IPS-NIHi11 (cell line): ENCODE measurements at regions not wholly inside any gene's neighbourhood (a gene's known extent, or its start where the extent isn't known, plus 50 kb on each side); places are given as distances from the start of the nearest gene placed in this dataset.

ENCODE experiments used
- DNase-seq: peaks from one replicate; pipeline ENCODE4 v3.0.0; 2012; ENCODE audit warnings: mixed read lengths, low spot score

GRCh38 chr2:208545403-208546042 is 138.9 kb downstream of the PTH2R start:
- DNase-seq: peak; percentile 15

GRCh38 chr2:208546107-208546506 is 139.5 kb downstream of the PTH2R start:
- DNase-seq: no peak

- DNase-seq: no peak
Measured at GRCh38 chr2:208546860-208547650, 140.5 kb downstream of the PTH2R start.

- no peak for DNase-seq
Measured at GRCh38 chr2:208548700-208549099, 142.1 kb downstream of the PTH2R start.

- DNase-seq: no peak
Measured at GRCh38 chr2:208549546-208550158, 143.1 kb downstream of the PTH2R start.

GRCh38 chr2:208552943-208553342 is 146.4 kb downstream of the PTH2R start:
- DNase-seq: no peak

GRCh38 chr2:208556983-208557484 is 150.4 kb downstream of the PTH2R start:
- DNase-seq: no peak

- no peak for DNase-seq
Measured at GRCh38 chr2:208565690-208566416, 159.3 kb downstream of the PTH2R start.

GRCh38 chr2:208568203-208568602 is 161.6 kb downstream of the PTH2R start:
- DNase-seq: no peak

GRCh38 chr2:208570066-208570465 is 163.5 kb downstream of the PTH2R start:
- DNase-seq: no peak

- no peak for DNase-seq
Measured at GRCh38 chr2:208570851-208571763, 164.5 kb downstream of the PTH2R start.

- DNase-seq: no peak
Measured at GRCh38 chr2:208571764-208572131, 165.2 kb downstream of the PTH2R start.

- DNase-seq: no peak
Measured at GRCh38 chr2:208573569-208573968, 167.0 kb downstream of the PTH2R start.

- no peak for DNase-seq
Measured at GRCh38 chr2:208579678-208580077, 173.1 kb downstream of the PTH2R start.

GRCh38 chr2:208584378-208584985 is 177.9 kb downstream of the PTH2R start:
- DNase-seq: no peak

GRCh38 chr2:208586516-208586915 is 179.9 kb downstream of the PTH2R start:
- DNase-seq: no peak

- peak; percentile 38 for DNase-seq
Measured at GRCh38 chr2:208594642-208595385, 188.2 kb downstream of the PTH2R start.

GRCh38 chr2:208595386-208596275 is 189.0 kb downstream of the PTH2R start:
- no peak for DNase-seq

- no peak for DNase-seq
Measured at GRCh38 chr2:208607694-208608093, 201.1 kb downstream of the PTH2R start.
